Activated CD4-positive, alpha-beta T cell treated with anti-CD3 and anti-CD28 coated beads, Interleukin-2, amount 50 U/mL, for 1 hour (primary cell): ENCODE measurements at regions not wholly inside any gene's neighbourhood (a gene's known extent, or its start where the extent isn't known, plus 50 kb on each side); places are given as distances from the start of the nearest gene placed in this dataset.
"Not testable (repeated sequence)": the region's sequence is repeated elsewhere in the genome, so short reads cannot be mapped to it uniquely, and the experiment has no call there.

Experiments
- DNase-seq: peaks from one replicate; pipeline ENCODE4 v3.0.0-alpha.2; 2020

- DNase-seq: no peak
Measured at GRCh38 chr2:84033347-84033974, 425.6 kb downstream of the SUCLG1 start.

GRCh38 chr2:84031312-84032050, 427.6 kb downstream of the SUCLG1 start:
- no peak for DNase-seq

GRCh38 chr2:84029903-84030575, 429.0 kb downstream of the SUCLG1 start:
- DNase-seq: no peak

- DNase-seq: no peak
Measured at GRCh38 chr2:84026818-84027217, 432.3 kb downstream of the SUCLG1 start.

GRCh38 chr2:84022810-84023431, 436.2 kb downstream of the SUCLG1 start:
- no peak for DNase-seq

- DNase-seq: no peak
Measured at GRCh38 chr2:84017010-84017409, 442.1 kb downstream of the SUCLG1 start.

GRCh38 chr2:84016183-84016582, 442.9 kb downstream of the SUCLG1 start:
- DNase-seq: no peak

- DNase-seq: no peak
Measured at GRCh38 chr2:83997889-83998288, 461.2 kb downstream of the SUCLG1 start.

GRCh38 chr2:83994633-83995179, 464.4 kb downstream of the SUCLG1 start:
- DNase-seq: no peak

- DNase-seq: no peak
Measured at GRCh38 chr2:83993873-83994632, 465.0 kb downstream of the SUCLG1 start.

GRCh38 chr2:83991992-83992391, 467.1 kb downstream of the SUCLG1 start:
- DNase-seq: no peak

GRCh38 chr2:83990636-83991035, 468.4 kb downstream of the SUCLG1 start:
- no peak for DNase-seq

- DNase-seq: not testable (repeated sequence)
Measured at GRCh38 chr2:83976628-83977027, 482.5 kb downstream of the SUCLG1 start.

GRCh38 chr2:83972128-83972527, 487.0 kb downstream of the SUCLG1 start:
- DNase-seq: no peak

- DNase-seq: no peak
Measured at GRCh38 chr2:83971547-83971946, 487.5 kb downstream of the SUCLG1 start.

GRCh38 chr2:83970217-83970929, 488.7 kb downstream of the SUCLG1 start:
- no peak for DNase-seq

- no peak for DNase-seq
Measured at GRCh38 chr2:83969085-83969484, 490.0 kb downstream of the SUCLG1 start.

- no peak for DNase-seq
Measured at GRCh38 chr2:83967854-83968253, 491.2 kb downstream of the SUCLG1 start.

- DNase-seq: not testable (repeated sequence)
Measured at GRCh38 chr2:83966946-83967345, 492.1 kb downstream of the SUCLG1 start.

- no peak for DNase-seq
Measured at GRCh38 chr2:83961512-83961911, 497.6 kb downstream of the SUCLG1 start.

GRCh38 chr2:83960371-83960770, 498.7 kb downstream of the SUCLG1 start:
- DNase-seq: no peak

- no peak for DNase-seq
Measured at GRCh38 chr2:83959266-83959665, 499.8 kb downstream of the SUCLG1 start.
